ENCODE measurements at regions not wholly inside any gene's neighbourhood (a gene's known extent, or its start where the extent isn't known, plus 50 kb on each side); places are given as distances from the start of the nearest gene placed in this dataset.

GRCh38 chr1:229158341-229158921, 112.5 kb upstream of the RAB4A start:
- POLR2A ChIA-PET, result no interaction called here
- TF ChIP-seq, protein P1, sequence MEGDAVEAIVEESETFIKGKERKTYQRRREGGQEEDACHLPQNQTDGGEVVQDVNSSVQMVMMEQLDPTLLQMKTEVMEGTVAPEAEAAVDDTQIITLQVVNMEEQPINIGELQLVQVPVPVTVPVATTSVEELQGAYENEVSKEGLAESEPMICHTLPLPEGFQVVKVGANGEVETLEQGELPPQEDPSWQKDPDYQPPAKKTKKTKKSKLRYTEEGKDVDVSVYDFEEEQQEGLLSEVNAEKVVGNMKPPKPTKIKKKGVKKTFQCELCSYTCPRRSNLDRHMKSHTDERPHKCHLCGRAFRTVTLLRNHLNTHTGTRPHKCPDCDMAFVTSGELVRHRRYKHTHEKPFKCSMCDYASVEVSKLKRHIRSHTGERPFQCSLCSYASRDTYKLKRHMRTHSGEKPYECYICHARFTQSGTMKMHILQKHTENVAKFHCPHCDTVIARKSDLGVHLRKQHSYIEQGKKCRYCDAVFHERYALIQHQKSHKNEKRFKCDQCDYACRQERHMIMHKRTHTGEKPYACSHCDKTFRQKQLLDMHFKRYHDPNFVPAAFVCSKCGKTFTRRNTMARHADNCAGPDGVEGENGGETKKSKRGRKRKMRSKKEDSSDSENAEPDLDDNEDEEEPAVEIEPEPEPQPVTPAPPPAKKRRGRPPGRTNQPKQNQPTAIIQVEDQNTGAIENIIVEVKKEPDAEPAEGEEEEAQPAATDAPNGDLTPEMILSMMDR (IDR thresholded peaks at IDR 0.05; ENCODE audit: control extremely low read depth, extremely low read depth, low read depth, missing control alignments), result no peak
- CTCF ChIA-PET, result no interaction called here
- DNase-seq (ENCODE audit: extremely low spot score), result no peak

GRCh38 chr1:229158927-229159326, 112.0 kb upstream of the RAB4A start:
- TF ChIP-seq, protein P1 (IDR thresholded peaks at IDR 0.05; ENCODE audit: control extremely low read depth, extremely low read depth, low read depth, missing control alignments), result no peak
- CTCF ChIA-PET, result no interaction called here
- no peak for DNase-seq (ENCODE audit: extremely low spot score)
- POLR2A ChIA-PET, result no interaction called here

DNA sequence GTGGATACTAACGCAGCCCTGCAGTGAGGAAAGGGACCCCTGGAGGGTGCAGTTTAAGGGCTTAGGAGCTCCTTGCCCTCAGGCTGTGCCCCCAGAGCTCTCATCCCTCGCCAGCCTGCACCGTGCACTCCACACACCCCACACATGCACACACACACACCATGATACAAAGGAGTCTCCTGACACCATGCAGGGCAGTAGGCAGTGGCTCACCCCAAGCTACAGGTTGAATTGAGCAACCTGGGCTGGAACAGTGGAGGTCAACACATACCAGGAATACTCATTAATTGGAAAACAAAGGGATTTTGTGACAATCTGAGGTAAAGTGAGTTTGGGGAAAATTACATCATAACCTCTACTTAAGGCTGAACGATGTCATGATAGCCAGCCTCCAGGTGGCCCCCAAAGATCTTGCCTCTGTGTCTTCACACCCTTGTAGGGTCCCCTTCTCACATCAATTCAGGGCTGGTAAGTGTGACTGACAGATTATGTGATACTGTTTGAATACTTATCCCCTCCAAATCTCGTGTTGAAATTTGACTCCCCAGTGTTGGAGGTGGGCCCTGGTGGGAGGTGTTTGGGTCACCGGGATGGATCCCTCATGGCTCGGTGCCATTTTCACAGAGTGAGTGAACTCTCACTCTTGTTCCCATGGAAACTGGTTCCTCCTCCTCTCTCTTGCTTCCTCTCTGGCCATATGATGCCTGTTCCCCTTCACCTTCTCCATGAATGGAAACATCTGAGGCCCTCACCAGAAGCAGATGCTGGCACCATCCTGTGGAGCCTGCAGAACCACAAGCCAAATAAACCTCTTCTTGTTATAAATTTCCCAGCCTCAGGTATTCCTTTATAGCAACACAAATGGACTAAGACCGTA, 111.0 kb upstream of the RAB4A start:
- POLR2A ChIA-PET, result no interaction called here
- CTCF ChIA-PET, result no interaction called here
- DNase-seq (ENCODE audit: extremely low spot score), result no peak
- TF ChIP-seq, protein P1 (IDR thresholded peaks at IDR 0.05; ENCODE audit: control extremely low read depth, extremely low read depth, low read depth, missing control alignments), result no peak

DNA sequence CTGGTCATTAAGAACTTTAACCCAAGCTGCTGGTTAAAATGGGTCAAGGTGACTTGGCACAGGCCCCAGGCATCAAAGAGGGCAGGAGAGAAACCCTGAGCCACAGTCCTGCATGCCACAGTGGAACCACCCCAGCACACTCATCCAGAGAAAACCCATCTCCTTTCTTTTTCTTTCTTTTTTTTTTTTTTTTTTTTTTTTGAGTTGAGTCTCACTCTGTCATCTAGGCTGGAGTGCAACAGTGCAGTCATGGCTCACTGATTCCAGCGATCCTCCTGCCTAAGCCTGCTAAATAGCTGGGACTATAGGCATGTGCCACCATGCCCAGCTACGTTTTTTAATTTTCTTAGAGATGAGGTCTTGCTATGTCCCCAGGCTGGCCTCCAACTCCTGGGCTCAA, 109.2 kb upstream of the RAB4A start:
- TF ChIP-seq, protein P1 (IDR thresholded peaks at IDR 0.05; ENCODE audit: control extremely low read depth, extremely low read depth, low read depth, missing control alignments), result no peak
- no peak for DNase-seq (ENCODE audit: extremely low spot score)
- CTCF ChIA-PET, result interaction anchor here (1.0 to 1.3 kb wide), 2 partner anchors 9 to 21 kb away, joined by 3 to 4 read pairs; no protein-coding TSS in a partner anchor
- POLR2A ChIA-PET, result interaction anchor here (0.7 kb wide), 1 partner anchor 1961 kb away, joined by 7 read pairs; no protein-coding TSS in a partner anchor

DNA sequence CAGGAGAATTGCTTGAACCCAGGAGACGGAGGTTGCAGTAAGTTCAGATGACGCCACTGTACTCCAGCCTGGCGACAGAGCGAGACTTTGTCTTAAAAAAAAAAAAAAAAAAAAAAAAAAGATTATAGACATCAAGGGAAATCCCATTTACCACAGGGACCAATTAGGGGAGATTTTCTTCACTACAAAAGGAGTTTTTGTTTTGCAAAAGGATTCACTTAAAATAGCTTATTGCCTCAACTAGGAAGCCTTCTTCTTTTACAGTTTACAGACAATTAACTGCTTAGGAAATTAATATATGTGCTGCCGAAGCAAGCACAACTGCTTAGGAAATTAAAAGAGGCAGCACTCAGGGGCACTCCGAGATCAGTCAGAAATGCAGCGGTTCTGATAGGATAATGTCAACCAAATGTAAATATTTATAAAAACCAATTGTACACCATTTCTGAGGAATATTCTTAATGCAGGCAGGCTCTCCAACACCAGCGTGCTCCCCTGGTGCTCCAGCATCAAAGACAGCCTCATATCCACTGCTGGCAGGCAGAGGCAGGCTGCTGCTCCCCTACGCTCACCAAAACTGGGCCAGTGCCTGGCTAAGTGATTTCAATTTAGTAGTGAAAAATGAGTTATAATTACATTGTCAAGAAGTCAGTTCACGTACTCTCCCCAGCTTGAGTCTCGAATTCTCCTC, 107.9 kb upstream of the RAB4A start:
- TF ChIP-seq, protein P1 (IDR thresholded peaks at IDR 0.05; ENCODE audit: control extremely low read depth, extremely low read depth, low read depth, missing control alignments), result no peak
- ChIA-PET CTCF (interaction anchor here (1.1 to 1.3 kb wide), 2 partner anchors 10 to 20 kb away, joined by 4 to 5 read pairs; no protein-coding TSS in a partner anchor), POLR2A (no interaction called here)
- DNase-seq (ENCODE audit: extremely low spot score), result no peak

- ChIA-PET CTCF (no interaction called here), POLR2A (no interaction called here)
- DNase-seq (ENCODE audit: extremely low spot score), result no peak
- TF ChIP-seq, protein P1 (IDR thresholded peaks at IDR 0.05; ENCODE audit: control extremely low read depth, extremely low read depth, low read depth, missing control alignments), result no peak
Measured at GRCh38 chr1:229164348-229164747, 106.6 kb upstream of the RAB4A start.
